H1 (cell line): ENCODE measurements at regions not wholly inside any gene's neighbourhood (a gene's known extent, or its start where the extent isn't known, plus 50 kb on each side); places are given as distances from the start of the nearest gene placed in this dataset.

Source experiments
- CTCF ChIA-PET: fragments of 300-600 bp; sonication (Branson Sonifier 250); formaldehyde crosslinking; loops from one replicate; lab custom pipeline; 2021; ENCODE audit not compliant: partially characterized antibody; lab: Charles Lee
- POLR2A ChIA-PET: fragments of 300-600 bp; sonication (Branson Sonifier 250); formaldehyde crosslinking; loops from one replicate; lab custom pipeline; 2021; ENCODE audit warnings: inconsistent platforms; ENCODE audit not compliant: partially characterized antibody; lab: Charles Lee
- DNase-seq, 2 experiments: peaks; one replicate each; pipeline versions ENCODE4 v3.0.0 to v3.0.0-alpha.2; 2010 to 2022; ENCODE audit warnings: low spot score in 2 of 2, low read depth in 1 of 2, mixed read lengths in 1 of 2
- FAIRE-seq: peaks from 2 replicates; lab custom pipeline; 2011; peaks lifted over from hg19 to GRCh38; lab: Jason Lieb, UNC
- H2AFZ ChIP-seq: 2 replicates; pipeline ENCODE4 v1.8.1; 2012; ENCODE audit warnings: low read length, inconsistent platforms
- H2AK5ac ChIP-seq: 2 replicates; pipeline ENCODE4 v1.6.1; 2013; ENCODE audit warnings: low read depth, low read length
- H2BK120ac ChIP-seq: replicated peaks from 2 replicates; pipeline ENCODE3; 2013; ENCODE audit warnings: low read depth, low read length, inconsistent platforms
- H2BK12ac ChIP-seq: 2 replicates; pipeline ENCODE4 v1.6.1; 2013; ENCODE audit warnings: low read depth, low read length
- H2BK15ac ChIP-seq: 2 replicates; pipeline ENCODE4 v1.6.1; 2013; ENCODE audit warnings: low read length
- H2BK20ac ChIP-seq: 2 replicates; pipeline ENCODE4 v1.6.1; 2013; ENCODE audit warnings: low read length
- H2BK5ac ChIP-seq: 2 replicates; pipeline ENCODE4 v1.6.1; 2013; ENCODE audit warnings: low read depth, low read length
- H3K14ac ChIP-seq: 2 replicates; pipeline ENCODE4 v1.6.1; 2013; ENCODE audit warnings: inconsistent platforms; ENCODE audit not compliant: insufficient read length
- H3K18ac ChIP-seq: 2 replicates; pipeline ENCODE4 v1.6.1; 2013; ENCODE audit warnings: low read length; ENCODE audit errors: extremely low read depth
- H3K23ac ChIP-seq: 2 replicates; pipeline ENCODE4 v1.6.1; 2013; ENCODE audit warnings: inconsistent platforms; ENCODE audit not compliant: insufficient read length
- H3K23me2 ChIP-seq: 2 replicates; pipeline ENCODE4 v1.6.1; 2013; ENCODE audit warnings: low read depth, low read length
- H3K27ac ChIP-seq: 2 replicates; pipeline ENCODE4 v1.6.1; 2011; ENCODE audit warnings: low read depth, low read length, inconsistent platforms
- H3K27me3 ChIP-seq, 4 experiments: replicated peaks in 1 of 4; 1 replicate in 1 of 4; 2 replicates in 3 of 4; pipeline versions ENCODE4 v1.6.1 to v1.8.1; 2011 to 2013; ENCODE audit warnings: low read length in 3 of 4, mild to moderate bottlenecking in 3 of 4, inconsistent platforms in 2 of 4, mixed read lengths in 2 of 4, moderate library complexity in 1 of 4; ENCODE audit not compliant: control insufficient read depth in 3 of 4, insufficient read depth in 3 of 4; ENCODE audit errors: extremely low read depth in 1 of 4
- H3K36me3 ChIP-seq, 4 experiments: 2 replicates each; pipeline versions ENCODE4 v1.6.1 to v1.8.1; 2011 to 2013; ENCODE audit warnings: mild to moderate bottlenecking in 4 of 4, low read length in 3 of 4, moderate library complexity in 2 of 4, control low read depth in 1 of 4, inconsistent platforms in 1 of 4; ENCODE audit not compliant: insufficient read depth in 4 of 4, control insufficient read depth in 2 of 4
- H3K4ac ChIP-seq: replicated peaks from 2 replicates; pipeline ENCODE3; 2013; ENCODE audit warnings: low read length, low read depth, mixed read lengths, inconsistent platforms; ENCODE audit not compliant: insufficient read length
- H3K4me1 ChIP-seq, 4 experiments: replicated peaks in 1 of 4; 1 replicate in 1 of 4; 2 replicates in 3 of 4; pipeline versions ENCODE4 v1.6.1 to v1.8.1; 2011 to 2013; ENCODE audit warnings: low read length in 3 of 4, inconsistent platforms in 2 of 4, mixed read lengths in 1 of 4; ENCODE audit not compliant: insufficient read depth in 4 of 4, control insufficient read depth in 3 of 4
- H3K4me2 ChIP-seq, 2 experiments: 2 replicates each; pipeline versions ENCODE4 v1.6.1 to v1.8.1; 2011 to 2013; ENCODE audit warnings: low read depth in 2 of 2, low read length in 2 of 2, control low read depth in 1 of 2, inconsistent platforms in 1 of 2, mild to moderate bottlenecking in 1 of 2; ENCODE audit not compliant: insufficient read depth in 1 of 2
- H3K4me3 ChIP-seq, 4 experiments: fragments of 200-600, 300-600 bp in 1 of 4; sonication (generic), shearing (Covaris generic), sonication (Bioruptor Twin) in 1 of 4; 2 replicates each; pipeline versions ENCODE4 v1.5.1 to v1.8.1; 2011 to 2016; ENCODE audit warnings: low read length in 4 of 4, low read depth in 3 of 4, control low read depth in 2 of 4, inconsistent platforms in 2 of 4, mild to moderate bottlenecking in 2 of 4, mixed read lengths in 1 of 4, moderate library complexity in 1 of 4; ENCODE audit not compliant: insufficient read depth in 2 of 4; ENCODE audit errors: extremely low read depth in 1 of 4
- H3K56ac ChIP-seq: replicated peaks from 2 replicates; pipeline ENCODE3; 2013; ENCODE audit warnings: low read depth, mild to moderate bottlenecking, mixed read lengths, low read length, inconsistent platforms; ENCODE audit not compliant: insufficient read length
- H3K79me1 ChIP-seq: 2 replicates; pipeline ENCODE4 v1.6.1; 2013; ENCODE audit warnings: low read depth, low read length, control low read depth
- H3K79me2 ChIP-seq, 2 experiments: 2 replicates each; pipeline versions ENCODE4 v1.6.1 to v1.8.1; 2012 to 2013; ENCODE audit warnings: low read length in 2 of 2, mild to moderate bottlenecking in 2 of 2, inconsistent platforms in 1 of 2; ENCODE audit not compliant: insufficient read depth in 2 of 2, control insufficient read depth in 1 of 2
- H3K9ac ChIP-seq, 4 experiments: replicated peaks in 1 of 4; 1 replicate in 1 of 4; 2 replicates in 3 of 4; pipeline versions ENCODE4 v1.6.1 to v1.8.1; 2011 to 2013; ENCODE audit warnings: low read depth in 3 of 4, low read length in 3 of 4, control low read depth in 2 of 4, mild to moderate bottlenecking in 2 of 4, moderate library complexity in 2 of 4, inconsistent platforms in 1 of 4; ENCODE audit errors: extremely low read depth in 1 of 4
- H3K9me3 ChIP-seq, 2 experiments: 2 replicates each; pipeline versions ENCODE4 v1.6.1 to v1.8.1; 2012 to 2013; ENCODE audit warnings: mild to moderate bottlenecking in 2 of 2, moderate library complexity in 2 of 2, control low read depth in 1 of 2, inconsistent platforms in 1 of 2, low read depth in 1 of 2, low read length in 1 of 2, mixed read lengths in 1 of 2; ENCODE audit not compliant: insufficient read depth in 2 of 2
- H4K20me1 ChIP-seq, 2 experiments: replicated peaks in 1 of 2; 2 replicates each; pipeline versions ENCODE3 to v1.8.1; 2011 to 2013; ENCODE audit warnings: inconsistent platforms in 2 of 2, low read length in 2 of 2, mild to moderate bottlenecking in 1 of 2; ENCODE audit not compliant: insufficient read depth in 2 of 2, control insufficient read depth in 1 of 2
- H4K5ac ChIP-seq: 2 replicates; pipeline ENCODE4 v1.6.1; 2013; ENCODE audit warnings: low read length, low read depth, mixed read lengths, inconsistent platforms; ENCODE audit not compliant: insufficient read length
- H4K8ac ChIP-seq: 2 replicates; pipeline ENCODE4 v1.8.0; 2013; ENCODE audit warnings: mild to moderate bottlenecking, moderate library complexity, low read length, inconsistent platforms; ENCODE audit not compliant: insufficient read depth; ENCODE audit errors: extremely low read depth
- H4K91ac ChIP-seq: replicated peaks from 2 replicates; pipeline ENCODE3; 2013; ENCODE audit warnings: low read length, mixed read lengths, inconsistent platforms; ENCODE audit not compliant: insufficient read length
- ASH2L ChIP-seq: fragments of 200-600, 300-600 bp; sonication (generic); IDR thresholded peaks from one replicate; pipeline ENCODE4 v1.7.1; 2017; ENCODE audit warnings: low read length
- CHD2 ChIP-seq: IDR thresholded peaks from 2 replicates; pipeline ENCODE4 v1.6.1; 2012; ENCODE audit warnings: low read length, improper control_type of control experiment
- POLR2A ChIP-seq, 2 experiments: IDR thresholded peaks; 1 replicate in 1 of 2; 2 replicates in 1 of 2; pipeline ENCODE4 v1.6.1; 2011; ENCODE audit warnings: low read depth in 2 of 2, low read length in 2 of 2, mild to moderate bottlenecking in 2 of 2; ENCODE audit errors: control extremely low read depth in 1 of 2
- POLR2AphosphoS5 ChIP-seq: IDR thresholded peaks from 2 replicates; pipeline ENCODE4 v1.6.1; 2011; ENCODE audit warnings: low read depth, low read length
- TAF7 ChIP-seq: optimal IDR thresholded peaks from 2 replicates; pipeline ENCODE3; 2011; ENCODE audit warnings: low read depth, mild to moderate bottlenecking, inconsistent platforms, low read length, moderate library complexity, borderline replicate concordance
- WGBS, 2 experiments: shearing (Covaris generic) in 1 of 2; methylation state at CpG; one replicate each; pipeline versions ENCODE4 v1.1.6 to v1.1.7; 2013 to 2015; ENCODE audit warnings: low lambda C conversion rate in 2 of 2, mixed read lengths in 2 of 2, inconsistent platforms in 1 of 2, low coverage in 1 of 2, missing lambda C conversion rate in 1 of 2; ENCODE audit not compliant: insufficient replicate concordance in 2 of 2, insufficient coverage in 1 of 2, insufficient read length in 1 of 2; ENCODE audit errors: extremely low coverage in 1 of 2, missing lambda C conversion rate in 1 of 2; 5-methylcytosine and 5-hydroxymethylcytosine counted together
- TF ChIP-seq, protein P1 (sequence below), 3 experiments: IDR thresholded peaks; 1 replicate in 2 of 3; 2 replicates in 1 of 3; pipeline versions ENCODE4 v1.5.1 to v1.6.1; 2011; ENCODE audit warnings: low read length in 3 of 3, mild to moderate bottlenecking in 3 of 3, inconsistent platforms in 2 of 3, low read depth in 1 of 3, moderate library complexity in 1 of 3; ENCODE audit not compliant: insufficient read depth in 1 of 3; ENCODE audit errors: control extremely low read depth in 1 of 3

DNA sequence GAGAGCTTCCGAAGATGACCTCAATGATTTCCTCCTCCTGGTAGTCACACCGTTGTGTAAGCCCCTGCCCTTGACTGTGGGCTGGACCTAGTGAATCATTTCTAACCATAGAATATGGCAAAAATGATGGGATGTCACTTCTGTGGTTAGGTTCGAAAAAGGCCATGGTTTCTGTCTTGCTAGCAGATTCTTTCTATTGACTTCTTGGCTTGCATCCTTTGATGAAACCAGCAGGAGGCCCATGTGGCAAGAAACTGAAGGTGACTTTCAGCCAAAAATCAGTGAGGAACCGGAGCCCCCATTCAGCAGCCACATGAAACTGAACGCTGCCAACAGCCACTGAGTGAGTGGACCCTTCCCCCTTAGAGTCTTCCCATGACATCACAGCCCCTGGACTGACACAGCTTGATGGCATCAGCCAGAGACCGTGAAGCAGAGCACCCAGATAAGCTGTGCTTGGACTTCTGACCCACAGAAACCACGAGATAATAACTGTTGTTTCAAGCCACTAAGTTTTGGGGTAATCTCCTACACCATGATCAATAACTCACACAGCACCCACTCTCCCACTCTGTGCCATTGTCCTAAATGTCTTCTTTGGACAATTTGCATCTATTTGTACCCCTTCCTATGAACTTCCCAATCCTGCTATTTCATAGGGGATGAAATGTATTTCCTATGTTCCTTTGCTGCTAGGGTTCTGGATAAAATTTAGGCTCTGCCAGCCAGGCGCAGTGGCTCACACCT, 148.0 kb upstream of the STX18 start:
- WGBS, 2 experiments, result 85% methylated on average over 8 of the region's 8 CpGs; no CpG with 5 or more reads in 1 of the 2 experiments
- H2BK120ac ChIP-seq, result no peak overlapping the region
- H4K5ac ChIP-seq, result no peak overlapping the region
- no peak overlapping the region for H2BK5ac ChIP-seq
- no peak overlapping the region for H2BK15ac ChIP-seq
- H3K4me1 ChIP-seq, result peaks cover 3 to 11% (median 9%) of the 10 kb centered on the region in 4 experiments; a peak in 5 of 7 replicates
- TF ChIP-seq POLR2A (IDR thresholded peaks at IDR 0.05; ENCODE audit: control extremely low read depth in 1 of 2, low read depth in 2 of 2, low read length in 2 of 2) (no peak), CHD2 (no peak), ASH2L (no peak), TAF7 (no peak), POLR2AphosphoS5 (no peak)
- TF ChIP-seq, protein P1, sequence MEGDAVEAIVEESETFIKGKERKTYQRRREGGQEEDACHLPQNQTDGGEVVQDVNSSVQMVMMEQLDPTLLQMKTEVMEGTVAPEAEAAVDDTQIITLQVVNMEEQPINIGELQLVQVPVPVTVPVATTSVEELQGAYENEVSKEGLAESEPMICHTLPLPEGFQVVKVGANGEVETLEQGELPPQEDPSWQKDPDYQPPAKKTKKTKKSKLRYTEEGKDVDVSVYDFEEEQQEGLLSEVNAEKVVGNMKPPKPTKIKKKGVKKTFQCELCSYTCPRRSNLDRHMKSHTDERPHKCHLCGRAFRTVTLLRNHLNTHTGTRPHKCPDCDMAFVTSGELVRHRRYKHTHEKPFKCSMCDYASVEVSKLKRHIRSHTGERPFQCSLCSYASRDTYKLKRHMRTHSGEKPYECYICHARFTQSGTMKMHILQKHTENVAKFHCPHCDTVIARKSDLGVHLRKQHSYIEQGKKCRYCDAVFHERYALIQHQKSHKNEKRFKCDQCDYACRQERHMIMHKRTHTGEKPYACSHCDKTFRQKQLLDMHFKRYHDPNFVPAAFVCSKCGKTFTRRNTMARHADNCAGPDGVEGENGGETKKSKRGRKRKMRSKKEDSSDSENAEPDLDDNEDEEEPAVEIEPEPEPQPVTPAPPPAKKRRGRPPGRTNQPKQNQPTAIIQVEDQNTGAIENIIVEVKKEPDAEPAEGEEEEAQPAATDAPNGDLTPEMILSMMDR (IDR thresholded peaks at IDR 0.05; ENCODE audit: control extremely low read depth in 1 of 3, insufficient read depth in 1 of 3, low read depth in 1 of 3, low read length in 3 of 3), result no peak
- ChIA-PET POLR2A (no interaction called here), CTCF (interaction anchor here (0.8 to 2.6 kb wide), 4 partner anchors 11 to 173 kb away, joined by 3 to 12 read pairs (median 4); no protein-coding TSS in a partner anchor)
- H3K9ac ChIP-seq, result no peak overlapping the region
- H4K20me1 ChIP-seq, result peaks cover 0 to 5% of the 10 kb centered on the region in 2 experiments
- no peak overlapping the region for H3K18ac ChIP-seq
- H3K14ac ChIP-seq, result no peak overlapping the region
- no peaks in the 10 kb centered on the region for H3K36me3 ChIP-seq
- no peak overlapping the region for H3K23ac ChIP-seq
- no peak overlapping the region for H3K56ac ChIP-seq
- no peak overlapping the region for H3K4me2 ChIP-seq
- H3K79me2 ChIP-seq, result no peaks in the 10 kb centered on the region
- H3K23me2 ChIP-seq, result no peaks in the 10 kb centered on the region
- no peak overlapping the region for H3K27ac ChIP-seq
- H3K9me3 ChIP-seq, result no peaks in the 10 kb centered on the region
- FAIRE-seq (no peak), DNase-seq (no peak)
- H4K91ac ChIP-seq, result no peak overlapping the region
- H3K4me3 ChIP-seq, result no peak overlapping the region
- H2AFZ ChIP-seq, result no peak overlapping the region
- no peak overlapping the region for H2BK20ac ChIP-seq
- H2AK5ac ChIP-seq, result no peak overlapping the region
- no peak overlapping the region for H2BK12ac ChIP-seq
- H3K27me3 ChIP-seq, result 0 out of 7 replicates have a peak, but pooled peaks cover 0 to 3% (median under 1%) of the 10 kb centered on the region in 4 experiments
- no peak overlapping the region for H4K8ac ChIP-seq
- H3K79me1 ChIP-seq, result no peaks in the 10 kb centered on the region
- no peak overlapping the region for H3K4ac ChIP-seq
